Ascending aorta (tissue), 2 donors: ENCODE measurements at regions not wholly inside any gene's neighbourhood (a gene's known extent, or its start where the extent isn't known, plus 50 kb on each side); places are given as distances from the start of the nearest gene placed in this dataset.

ENCODE experiments used
- DNase-seq, 2 donors: peaks; one replicate each; pipeline ENCODE4 v3.0.0-alpha.2; 2019; ENCODE audit warnings: low spot score in 2 of 2
- H3K27ac ChIP-seq, 2 donors: fragments of 200-600 bp; sonication (generic); one replicate each; pipeline ENCODE4 v1.5.1; 2016 to 2017; ENCODE audit warnings: mild to moderate bottlenecking in 1 of 2
- H3K27me3 ChIP-seq: fragments of 200-600 bp; sonication (generic); one replicate; pipeline ENCODE4 v1.5.1; 2017
- H3K36me3 ChIP-seq, 2 donors: fragments of 200-600 bp; sonication (generic); one replicate each; pipeline ENCODE4 v1.5.1; 2016
- H3K4me1 ChIP-seq, 2 donors: fragments of 200-600 bp; sonication (generic); one replicate each; pipeline ENCODE4 v1.5.1; 2016 to 2017; ENCODE audit warnings: mild to moderate bottlenecking in 1 of 2
- H3K4me3 ChIP-seq, 2 donors: fragments of 200-600 bp; sonication (generic); one replicate each; pipeline ENCODE4 v1.5.1; 2016 to 2017; ENCODE audit warnings: mild to moderate bottlenecking in 1 of 2
- H3K9me3 ChIP-seq, 2 donors: fragments of 200-600 bp; sonication (generic); one replicate each; pipeline ENCODE4 v1.5.1; 2016
- CTCF ChIP-seq, 3 experiments: fragments of 200-600 bp in 2 of 3; fragments of 450-650 bp in 1 of 3; sonication (generic) in 2 of 3; IDR thresholded peaks; one replicate each; pipeline ENCODE4 v1.5.1; 2016 to 2019; ENCODE audit warnings: antibody characterized with exemption in 3 of 3, mild to moderate bottlenecking in 1 of 3, moderate library complexity in 1 of 3
- intact Hi-C: fragments of 100-400 bp; cut with DNase I; formaldehyde crosslinking; loops from one replicate; pipeline ENCODE4 v1.15.1; 2023

- intact Hi-C loops: no loop called here
- no peak overlapping the region for H3K27ac ChIP-seq
- no peak for DNase-seq
- no peaks in the 10 kb centered on the region for H3K4me1 ChIP-seq
- TF ChIP-seq CTCF (IDR thresholded peaks at IDR 0.05): no peak
- H3K36me3 ChIP-seq: no peaks in the 10 kb centered on the region
- H3K4me3 ChIP-seq: no peak overlapping the region
- no peaks in the 10 kb centered on the region for H3K9me3 ChIP-seq
- no peaks in the 10 kb centered on the region for H3K27me3 ChIP-seq
Measured at GRCh38 chr5:74226716-74227485, 413.6 kb downstream of the ENC1 start.

- Histone ChIP-seq H3K27me3 (no peaks in the 10 kb centered on the region), H3K4me3 (no peak overlapping the region), H3K4me1 (no peaks in the 10 kb centered on the region), H3K27ac (no peak overlapping the region), H3K9me3 (no peaks in the 10 kb centered on the region), H3K36me3 (no peaks in the 10 kb centered on the region)
- TF ChIP-seq CTCF (IDR thresholded peaks at IDR 0.05): no peak
- intact Hi-C loops: no loop called here
- DNase-seq: no peak
Measured at GRCh38 chr5:74225587-74225986, 414.9 kb downstream of the ENC1 start.

- no peak for TF ChIP-seq CTCF (IDR thresholded peaks at IDR 0.05)
Measured at GRCh38 chr5:74224331-74224730, 416.2 kb downstream of the ENC1 start.

GRCh38 chr5:74222806-74223205 is 417.7 kb downstream of the ENC1 start:
- intact Hi-C loops: loop anchor here (5.0 kb wide), 1 partner anchor 56 kb away; no protein-coding TSS in a partner anchor
- no peaks in the 10 kb centered on the region for H3K27me3 ChIP-seq
- no peaks in the 10 kb centered on the region for H3K36me3 ChIP-seq
- no peaks in the 10 kb centered on the region for H3K4me1 ChIP-seq
- H3K4me3 ChIP-seq: no peak overlapping the region
- DNase-seq: no peak
- no peaks in the 10 kb centered on the region for H3K9me3 ChIP-seq
- no peak overlapping the region for H3K27ac ChIP-seq
- no peak for TF ChIP-seq CTCF (IDR thresholded peaks at IDR 0.05)

More at GRCh38 chr5:74224331-74224730, 416.2 kb downstream of the ENC1 start:
- Histone ChIP-seq H3K27ac (no peak overlapping the region), H3K4me3 (no peak overlapping the region), H3K4me1 (no peaks in the 10 kb centered on the region), H3K9me3 (no peaks in the 10 kb centered on the region), H3K27me3 (no peaks in the 10 kb centered on the region), H3K36me3 (no peaks in the 10 kb centered on the region)
- intact Hi-C loops: loop anchor here (5.0 kb wide), 1 partner anchor 57 kb away; no protein-coding TSS in a partner anchor
- no peak for DNase-seq

GRCh38 chr5:74221413-74221812 is 419.1 kb downstream of the ENC1 start:
- TF ChIP-seq CTCF (IDR thresholded peaks at IDR 0.05): no peak
- H3K4me3 ChIP-seq: no peak overlapping the region
- no peak for DNase-seq
- H3K36me3 ChIP-seq: no peaks in the 10 kb centered on the region
- no peaks in the 10 kb centered on the region for H3K27me3 ChIP-seq
- H3K27ac ChIP-seq: no peak overlapping the region
- H3K9me3 ChIP-seq: no peaks in the 10 kb centered on the region
- intact Hi-C loops: loop anchor here (5.0 kb wide), 1 partner anchor 54 kb away; no protein-coding TSS in a partner anchor
- H3K4me1 ChIP-seq: no peaks in the 10 kb centered on the region
